ENCODE measurements at regions not wholly inside any gene's neighbourhood (a gene's known extent, or its start where the extent isn't known, plus 50 kb on each side); places are given as distances from the start of the nearest gene placed in this dataset.

DNA sequence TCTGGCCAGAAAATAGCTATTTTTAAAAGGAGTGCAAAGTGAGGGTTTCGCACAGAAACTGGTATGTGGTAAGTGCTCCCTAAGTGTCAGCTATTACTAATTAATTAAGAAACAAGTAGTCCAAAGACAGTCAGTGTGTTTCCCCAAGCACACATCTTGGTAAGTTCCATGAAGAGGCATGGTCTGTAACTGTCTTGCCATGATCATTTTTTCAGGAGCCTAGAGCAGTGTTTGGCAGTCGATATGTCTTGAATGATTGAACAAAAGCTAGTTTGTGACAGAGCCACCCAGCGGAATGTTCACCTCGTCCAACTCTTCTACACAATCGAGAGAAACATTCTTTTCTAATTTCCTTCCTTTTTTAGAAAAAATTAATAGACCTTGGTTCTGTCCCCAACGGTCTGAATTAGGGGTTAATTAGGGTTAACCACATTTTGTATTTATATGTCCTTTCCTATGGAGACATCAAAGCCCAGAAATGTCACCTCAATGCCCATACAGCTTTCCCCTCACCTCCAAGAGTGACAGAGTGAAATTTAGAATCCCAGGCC lies 57.6 kb upstream of the FTH1 start:
- TF ChIP-seq CTCF (conservative IDR thresholded peaks at IDR 0.05; ENCODE audit: low read length) (no peak), EZH2phosphoT487 (IDR thresholded peaks at IDR 0.05; ENCODE audit: borderline replicate concordance) (no peak)
